ENCODE measurements at regions not wholly inside any gene's neighbourhood (a gene's known extent, or its start where the extent isn't known, plus 50 kb on each side); places are given as distances from the start of the nearest gene placed in this dataset.

- Mint-ChIP-seq H3K36me3 (ENCODE audit: unreplicated experiment) (no peaks in the 10 kb centered on the region), H3K4me3 (ENCODE audit: unreplicated experiment) (no peak overlapping the region), H3K9me3 (ENCODE audit: unreplicated experiment) (no peaks in the 10 kb centered on the region), H3K4me1 (ENCODE audit: unreplicated experiment) (peaks cover 8% of the 10 kb centered on the region), H3K27me3 (ENCODE audit: unreplicated experiment) (peaks cover 53% of the 10 kb centered on the region), H3K27ac (ENCODE audit: unreplicated experiment) (no peak overlapping the region)
- no peak for DNase-seq (ENCODE audit: extremely low spot score, unreplicated experiment)
- no peak for TF ChIP-seq CTCF (IDR thresholded peaks at IDR 0.05)
Measured at GRCh38 chr7:25543210-25543609, 314.9 kb upstream of the NPVF start.

- Mint-ChIP-seq H3K4me3 (ENCODE audit: unreplicated experiment) (no peak overlapping the region), H3K9me3 (ENCODE audit: unreplicated experiment) (no peaks in the 10 kb centered on the region), H3K27me3 (ENCODE audit: unreplicated experiment) (peaks cover 51% of the 10 kb centered on the region), H3K27ac (ENCODE audit: unreplicated experiment) (no peak overlapping the region), H3K4me1 (ENCODE audit: unreplicated experiment) (peaks cover 8% of the 10 kb centered on the region), H3K36me3 (ENCODE audit: unreplicated experiment) (no peaks in the 10 kb centered on the region)
- no peak for DNase-seq (ENCODE audit: extremely low spot score, unreplicated experiment)
- TF ChIP-seq CTCF (IDR thresholded peaks at IDR 0.05): no peak
Measured at GRCh38 chr7:25543798-25544197, 315.5 kb upstream of the NPVF start.

GRCh38 chr7:25544254-25544653 lies 316.0 kb upstream of the NPVF start:
- TF ChIP-seq CTCF (IDR thresholded peaks at IDR 0.05): no peak

GRCh38 chr7:25545124-25546008 lies 317.1 kb upstream of the NPVF start:
- Mint-ChIP-seq H3K4me1 (ENCODE audit: unreplicated experiment) (peaks cover 8% of the 10 kb centered on the region), H3K36me3 (ENCODE audit: unreplicated experiment) (no peaks in the 10 kb centered on the region), H3K27me3 (ENCODE audit: unreplicated experiment) (peaks cover 46% of the 10 kb centered on the region), H3K9me3 (ENCODE audit: unreplicated experiment) (no peaks in the 10 kb centered on the region), H3K4me3 (ENCODE audit: unreplicated experiment) (no peak overlapping the region), H3K27ac (ENCODE audit: unreplicated experiment) (no peak overlapping the region)
- TF ChIP-seq CTCF (IDR thresholded peaks at IDR 0.05): no peak
- DNase-seq (ENCODE audit: extremely low spot score, unreplicated experiment): no peak

More at GRCh38 chr7:25544254-25544653, 316.0 kb upstream of the NPVF start:
- Mint-ChIP-seq H3K27me3 (ENCODE audit: unreplicated experiment) (peaks cover 49% of the 10 kb centered on the region), H3K9me3 (ENCODE audit: unreplicated experiment) (no peaks in the 10 kb centered on the region), H3K4me1 (ENCODE audit: unreplicated experiment) (peaks cover 8% of the 10 kb centered on the region), H3K36me3 (ENCODE audit: unreplicated experiment) (no peaks in the 10 kb centered on the region), H3K4me3 (ENCODE audit: unreplicated experiment) (no peak overlapping the region), H3K27ac (ENCODE audit: unreplicated experiment) (no peak overlapping the region)
- no peak for DNase-seq (ENCODE audit: extremely low spot score, unreplicated experiment)

GRCh38 chr7:25546306-25546705 lies 318.0 kb upstream of the NPVF start:
- Mint-ChIP-seq H3K4me1 (ENCODE audit: unreplicated experiment) (peaks cover 8% of the 10 kb centered on the region), H3K27me3 (ENCODE audit: unreplicated experiment) (peaks cover 41% of the 10 kb centered on the region), H3K4me3 (ENCODE audit: unreplicated experiment) (no peak overlapping the region), H3K36me3 (ENCODE audit: unreplicated experiment) (no peaks in the 10 kb centered on the region), H3K9me3 (ENCODE audit: unreplicated experiment) (no peaks in the 10 kb centered on the region), H3K27ac (ENCODE audit: unreplicated experiment) (no peak overlapping the region)
- DNase-seq (ENCODE audit: extremely low spot score, unreplicated experiment): no peak
- TF ChIP-seq CTCF (IDR thresholded peaks at IDR 0.05): no peak
